ENCODE measurements at regions not wholly inside any gene's neighbourhood (a gene's known extent, or its start where the extent isn't known, plus 50 kb on each side); places are given as distances from the start of the nearest gene placed in this dataset.

GRCh38 chrX:51798701-51799100, 55.5 kb downstream of the GSPT2 start:
- POLR2A ChIA-PET: no interaction called here
- CTCF ChIA-PET: no interaction called here

GRCh38 chrX:51802917-51803688, 59.9 kb downstream of the GSPT2 start:
- Mint-ChIP-seq H3K27me3 (peaks cover 0 to 2% of the 10 kb centered on the region in 2 donors), H3K4me3 (peak overlapping the region; percentile 94 to 99 (median 96)), H3K4me1 (peaks cover 26 to 43% (median 38%) of the 10 kb centered on the region in 3 donors), H3K36me3 (peaks cover 0 to 18% (median 4%) of the 10 kb centered on the region in 3 donors), H3K27ac (peak overlapping the region; percentile 82 to 98 (median 96)), H3K9me3 (no peaks in the 10 kb centered on the region)
- peak overlapping the region; percentile 80 for H3K4me3 ChIP-seq (ENCODE audit: low read length)
- ChIA-PET POLR2A (no interaction called here), CTCF (no interaction called here)
- H3K4me1 ChIP-seq (ENCODE audit: insufficient read depth, low read length): peaks cover 8% of the 10 kb centered on the region
- no peaks in the 10 kb centered on the region for H3K9me3 ChIP-seq (ENCODE audit: low read length)
- no peaks in the 10 kb centered on the region for H3K36me3 ChIP-seq (ENCODE audit: insufficient read depth, low read length)
- peak; percentile 24 to 74 (median 69) for DNase-seq
- H3K27ac ChIP-seq (ENCODE audit: low read depth, low read length): peak overlapping the region; percentile 79
- no peaks in the 10 kb centered on the region for H3K27me3 ChIP-seq (ENCODE audit: insufficient read depth, low read length, poor library complexity, severe bottlenecking)

More at GRCh38 chrX:51798701-51799100, 55.5 kb downstream of the GSPT2 start:
- Histone ChIP-seq H3K9me3 (ENCODE audit: low read length) (no peaks in the 10 kb centered on the region), H3K4me1 (ENCODE audit: insufficient read depth, low read length) (peaks cover 2% of the 10 kb centered on the region), H3K27me3 (ENCODE audit: insufficient read depth, low read length, poor library complexity, severe bottlenecking) (no peaks in the 10 kb centered on the region), H3K27ac (ENCODE audit: low read depth, low read length) (no peak overlapping the region), H3K36me3 (ENCODE audit: insufficient read depth, low read length) (no peaks in the 10 kb centered on the region), H3K4me3 (ENCODE audit: low read length) (no peak overlapping the region)
- Mint-ChIP-seq H3K4me3 (no peak overlapping the region), H3K36me3 (peaks cover 0 to 4% (median 0%) of the 10 kb centered on the region in 3 donors), H3K4me1 (peaks cover 8 to 10% (median 9%) of the 10 kb centered on the region in 3 donors), H3K27me3 (peaks cover 2 to 9% of the 10 kb centered on the region in 2 donors), H3K27ac (no peak overlapping the region), H3K9me3 (no peaks in the 10 kb centered on the region)
- DNase-seq: no peak

- no peaks in the 10 kb centered on the region for H3K36me3 ChIP-seq (ENCODE audit: insufficient read depth, low read length)
- ChIA-PET CTCF (no interaction called here), POLR2A (no interaction called here)
- peaks cover 8% of the 10 kb centered on the region for H3K4me1 ChIP-seq (ENCODE audit: insufficient read depth, low read length)
- H3K27me3 Mint-ChIP-seq: peaks cover 0 to 2% of the 10 kb centered on the region in 2 donors
- H3K27ac Mint-ChIP-seq: peak overlapping the region in 3 of 8 donors; percentile 19 to 88 (median 70)
- H3K9me3 ChIP-seq (ENCODE audit: low read length): no peaks in the 10 kb centered on the region
- no peaks in the 10 kb centered on the region for H3K9me3 Mint-ChIP-seq
- peaks cover 28 to 50% (median 41%) of the 10 kb centered on the region in 3 donors for H3K4me1 Mint-ChIP-seq
- DNase-seq: no peak
- H3K27ac ChIP-seq (ENCODE audit: low read depth, low read length): no peak overlapping the region
- peak overlapping the region; percentile 80 for H3K4me3 ChIP-seq (ENCODE audit: low read length)
- no peaks in the 10 kb centered on the region for H3K27me3 ChIP-seq (ENCODE audit: insufficient read depth, low read length, poor library complexity, severe bottlenecking)
- H3K36me3 Mint-ChIP-seq: peaks cover 0 to 20% (median 4%) of the 10 kb centered on the region in 3 donors
- peak overlapping the region in 5 of 7 donors; percentile 23 to 97 (median 94) for H3K4me3 Mint-ChIP-seq
These were observed 60.6 kb downstream of the GSPT2 start for GRCh38 chrX:51803833-51804232.

GRCh38 chrX:51804741-51805140, 61.5 kb downstream of the GSPT2 start:
- Mint-ChIP-seq H3K27me3 (peaks cover 0 to 2% of the 10 kb centered on the region in 2 donors), H3K36me3 (peaks cover 0 to 20% (median 4%) of the 10 kb centered on the region in 3 donors), H3K4me1 (peaks cover 28 to 50% (median 47%) of the 10 kb centered on the region in 3 donors), H3K4me3 (peak overlapping the region in 1 of 7 donors; percentile 75), H3K9me3 (no peaks in the 10 kb centered on the region), H3K27ac (peak overlapping the region in 1 of 8 donors; percentile 2)
- ChIA-PET POLR2A (no interaction called here), CTCF (no interaction called here)
- no peak for DNase-seq
- no peaks in the 10 kb centered on the region for H3K9me3 ChIP-seq (ENCODE audit: low read length)
- no peaks in the 10 kb centered on the region for H3K27me3 ChIP-seq (ENCODE audit: insufficient read depth, low read length, poor library complexity, severe bottlenecking)
- no peaks in the 10 kb centered on the region for H3K36me3 ChIP-seq (ENCODE audit: insufficient read depth, low read length)
- H3K4me1 ChIP-seq (ENCODE audit: insufficient read depth, low read length): peaks cover 8% of the 10 kb centered on the region
- H3K4me3 ChIP-seq (ENCODE audit: low read length): no peak overlapping the region
- H3K27ac ChIP-seq (ENCODE audit: low read depth, low read length): no peak overlapping the region

- H3K9me3 ChIP-seq (ENCODE audit: low read length): no peaks in the 10 kb centered on the region
- no peak overlapping the region for H3K27ac ChIP-seq (ENCODE audit: low read depth, low read length)
- H3K4me1 ChIP-seq (ENCODE audit: insufficient read depth, low read length): no peaks in the 10 kb centered on the region
- Mint-ChIP-seq H3K4me3 (no peak overlapping the region), H3K36me3 (peaks cover 0 to 41% (median 5%) of the 10 kb centered on the region in 3 donors), H3K9me3 (no peaks in the 10 kb centered on the region), H3K4me1 (peaks cover 10 to 63% (median 34%) of the 10 kb centered on the region in 3 donors), H3K27ac (no peak overlapping the region), H3K27me3 (peaks cover 0 to 4% of the 10 kb centered on the region in 2 donors)
- no peak for DNase-seq
- POLR2A ChIA-PET: no interaction called here
- no peak overlapping the region for H3K4me3 ChIP-seq (ENCODE audit: low read length)
- CTCF ChIA-PET: no interaction called here
- no peaks in the 10 kb centered on the region for H3K36me3 ChIP-seq (ENCODE audit: insufficient read depth, low read length)
- H3K27me3 ChIP-seq (ENCODE audit: insufficient read depth, low read length, poor library complexity, severe bottlenecking): no peaks in the 10 kb centered on the region
These were observed 70.7 kb downstream of the GSPT2 start for GRCh38 chrX:51813886-51814460.

- H3K4me1 ChIP-seq (ENCODE audit: insufficient read depth, low read length): no peaks in the 10 kb centered on the region
- H3K27ac ChIP-seq (ENCODE audit: low read depth, low read length): no peak overlapping the region
- Mint-ChIP-seq H3K9me3 (no peaks in the 10 kb centered on the region), H3K4me3 (no peak overlapping the region), H3K4me1 (peaks cover 47 to 84% (median 65%) of the 10 kb centered on the region in 3 donors), H3K27me3 (peaks cover 0 to 7% of the 10 kb centered on the region in 2 donors), H3K36me3 (peaks cover 0 to 22% (median 2%) of the 10 kb centered on the region in 3 donors), H3K27ac (peak overlapping the region in 1 of 8 donors; percentile 33)
- H3K27me3 ChIP-seq (ENCODE audit: insufficient read depth, low read length, poor library complexity, severe bottlenecking): no peaks in the 10 kb centered on the region
- ChIA-PET CTCF (no interaction called here), POLR2A (no interaction called here)
- no peaks in the 10 kb centered on the region for H3K36me3 ChIP-seq (ENCODE audit: insufficient read depth, low read length)
- no peaks in the 10 kb centered on the region for H3K9me3 ChIP-seq (ENCODE audit: low read length)
- H3K4me3 ChIP-seq (ENCODE audit: low read length): no peak overlapping the region
- no peak for DNase-seq
These were observed 69.4 kb upstream of the MAGED1 start for GRCh38 chrX:51824061-51824460.

- peaks cover 48 to 77% (median 59%) of the 10 kb centered on the region in 3 donors for H3K4me1 Mint-ChIP-seq
These were observed 68.0 kb upstream of the MAGED1 start for GRCh38 chrX:51825436-51825835.

GRCh38 chrX:51834076-51834475, 59.3 kb upstream of the MAGED1 start:
- H3K36me3 ChIP-seq (ENCODE audit: insufficient read depth, low read length): no peaks in the 10 kb centered on the region
- H3K4me1 ChIP-seq (ENCODE audit: insufficient read depth, low read length): no peaks in the 10 kb centered on the region
- ChIA-PET POLR2A (no interaction called here), CTCF (no interaction called here)
- H3K4me3 ChIP-seq (ENCODE audit: low read length): no peak overlapping the region
- no peaks in the 10 kb centered on the region for H3K27me3 ChIP-seq (ENCODE audit: insufficient read depth, low read length, poor library complexity, severe bottlenecking)
- peak overlapping the region in 1 of 8 donors; percentile 18 for H3K27ac Mint-ChIP-seq
- no peaks in the 10 kb centered on the region for H3K9me3 ChIP-seq (ENCODE audit: low read length)
- H3K4me3 Mint-ChIP-seq: no peak overlapping the region
- H3K27ac ChIP-seq (ENCODE audit: low read depth, low read length): no peak overlapping the region
- H3K4me1 Mint-ChIP-seq: peaks cover 12 to 34% (median 20%) of the 10 kb centered on the region in 3 donors
- DNase-seq: no peak
- peaks cover 0 to 27% (median 0%) of the 10 kb centered on the region in 3 donors for H3K36me3 Mint-ChIP-seq
- H3K27me3 Mint-ChIP-seq: peaks cover 0 to 1% of the 10 kb centered on the region in 2 donors
- no peaks in the 10 kb centered on the region for H3K9me3 Mint-ChIP-seq

More at GRCh38 chrX:51825436-51825835, 68.0 kb upstream of the MAGED1 start:
- no peaks in the 10 kb centered on the region for H3K4me1 ChIP-seq (ENCODE audit: insufficient read depth, low read length)
- CTCF ChIA-PET: no interaction called here
- no peak overlapping the region for H3K27ac ChIP-seq (ENCODE audit: low read depth, low read length)
- H3K4me3 ChIP-seq (ENCODE audit: low read length): no peak overlapping the region
- H3K27me3 ChIP-seq (ENCODE audit: insufficient read depth, low read length, poor library complexity, severe bottlenecking): no peaks in the 10 kb centered on the region
- Mint-ChIP-seq H3K27ac (no peak overlapping the region), H3K9me3 (no peaks in the 10 kb centered on the region), H3K36me3 (peaks cover 0 to 14% (median 2%) of the 10 kb centered on the region in 3 donors), H3K4me3 (no peak overlapping the region), H3K27me3 (peaks cover 0 to 7% of the 10 kb centered on the region in 2 donors)
- no peaks in the 10 kb centered on the region for H3K36me3 ChIP-seq (ENCODE audit: insufficient read depth, low read length)
- no peaks in the 10 kb centered on the region for H3K9me3 ChIP-seq (ENCODE audit: low read length)
- POLR2A ChIA-PET: no interaction called here
- no peak for DNase-seq
